PFSK-1 (cell line): ENCODE measurements at regions not wholly inside any gene's neighbourhood (a gene's known extent, or its start where the extent isn't known, plus 50 kb on each side); places are given as distances from the start of the nearest gene placed in this dataset.

Experiments
- FOXP2 ChIP-seq: optimal IDR thresholded peaks from 2 replicates; pipeline ENCODE3; 2011; ENCODE audit warnings: borderline replicate concordance, control low read depth, inconsistent platforms; ENCODE audit not compliant: insufficient read depth; ENCODE audit errors: extremely low read length, extremely low read depth
- POLR2AphosphoS5 ChIP-seq: IDR thresholded peaks from 2 replicates; pipeline ENCODE4 v1.6.1; 2012; ENCODE audit warnings: low read depth, mild to moderate bottlenecking, control low read depth, low read length, moderate library complexity
- SIN3A ChIP-seq: IDR thresholded peaks from 2 replicates; pipeline ENCODE4 v1.6.1; 2012; ENCODE audit warnings: mild to moderate bottlenecking, low read length, moderate library complexity, borderline replicate concordance; ENCODE audit not compliant: insufficient read depth
- TAF1 ChIP-seq: IDR thresholded peaks from 2 replicates; pipeline ENCODE4 v1.6.1; 2012; ENCODE audit warnings: low read length, control low read depth, borderline replicate concordance; ENCODE audit not compliant: insufficient read depth
- TF ChIP-seq, protein P1 (sequence below), 2 experiments: IDR thresholded peaks; 2 replicates each; pipeline versions ENCODE4 v1.6.1 to v1.8.0; 2011 to 2012; ENCODE audit warnings: low read depth in 2 of 2, low read length in 2 of 2, control low read depth in 1 of 2, inconsistent platforms in 1 of 2, mild to moderate bottlenecking in 1 of 2, moderate library complexity in 1 of 2; ENCODE audit not compliant: insufficient read depth in 1 of 2

DNA sequence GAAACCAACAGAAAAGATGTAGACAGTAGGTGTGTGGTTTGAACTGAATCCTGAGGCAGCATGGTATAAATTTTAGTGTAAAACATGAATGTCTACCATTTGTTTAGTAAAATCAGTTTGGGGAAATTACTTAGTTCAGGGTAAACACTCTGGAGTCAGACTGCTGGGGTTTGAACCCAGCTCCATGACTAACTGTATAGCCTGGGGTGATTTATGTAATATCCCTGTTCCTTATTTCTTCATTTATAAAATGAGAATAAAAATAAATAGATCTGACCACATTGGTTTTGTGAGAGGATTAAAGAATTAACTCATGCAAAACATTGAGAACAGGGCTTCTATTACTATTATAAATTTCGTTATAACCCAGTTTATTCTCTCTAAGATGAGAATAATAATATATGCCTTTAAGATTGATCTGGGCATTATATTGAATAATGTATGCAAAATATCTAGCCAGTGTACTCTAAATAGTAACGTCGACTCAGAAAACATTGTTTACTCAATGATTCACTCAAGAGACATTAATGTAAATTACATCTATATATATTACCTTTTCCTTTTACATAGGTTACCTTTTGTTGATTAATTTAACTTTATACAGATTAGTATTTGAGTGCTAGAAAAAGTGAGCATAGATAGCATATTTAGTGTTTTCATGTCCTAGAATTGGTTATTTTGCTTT, 120.6 kb upstream of the KCNJ16 start:
- TF ChIP-seq FOXP2: no peak
- TF ChIP-seq, protein P1, sequence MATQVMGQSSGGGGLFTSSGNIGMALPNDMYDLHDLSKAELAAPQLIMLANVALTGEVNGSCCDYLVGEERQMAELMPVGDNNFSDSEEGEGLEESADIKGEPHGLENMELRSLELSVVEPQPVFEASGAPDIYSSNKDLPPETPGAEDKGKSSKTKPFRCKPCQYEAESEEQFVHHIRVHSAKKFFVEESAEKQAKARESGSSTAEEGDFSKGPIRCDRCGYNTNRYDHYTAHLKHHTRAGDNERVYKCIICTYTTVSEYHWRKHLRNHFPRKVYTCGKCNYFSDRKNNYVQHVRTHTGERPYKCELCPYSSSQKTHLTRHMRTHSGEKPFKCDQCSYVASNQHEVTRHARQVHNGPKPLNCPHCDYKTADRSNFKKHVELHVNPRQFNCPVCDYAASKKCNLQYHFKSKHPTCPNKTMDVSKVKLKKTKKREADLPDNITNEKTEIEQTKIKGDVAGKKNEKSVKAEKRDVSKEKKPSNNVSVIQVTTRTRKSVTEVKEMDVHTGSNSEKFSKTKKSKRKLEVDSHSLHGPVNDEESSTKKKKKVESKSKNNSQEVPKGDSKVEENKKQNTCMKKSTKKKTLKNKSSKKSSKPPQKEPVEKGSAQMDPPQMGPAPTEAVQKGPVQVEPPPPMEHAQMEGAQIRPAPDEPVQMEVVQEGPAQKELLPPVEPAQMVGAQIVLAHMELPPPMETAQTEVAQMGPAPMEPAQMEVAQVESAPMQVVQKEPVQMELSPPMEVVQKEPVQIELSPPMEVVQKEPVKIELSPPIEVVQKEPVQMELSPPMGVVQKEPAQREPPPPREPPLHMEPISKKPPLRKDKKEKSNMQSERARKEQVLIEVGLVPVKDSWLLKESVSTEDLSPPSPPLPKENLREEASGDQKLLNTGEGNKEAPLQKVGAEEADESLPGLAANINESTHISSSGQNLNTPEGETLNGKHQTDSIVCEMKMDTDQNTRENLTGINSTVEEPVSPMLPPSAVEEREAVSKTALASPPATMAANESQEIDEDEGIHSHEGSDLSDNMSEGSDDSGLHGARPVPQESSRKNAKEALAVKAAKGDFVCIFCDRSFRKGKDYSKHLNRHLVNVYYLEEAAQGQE (IDR thresholded peaks at IDR 0.05; ENCODE audit: insufficient read depth in 1 of 2, low read depth in 2 of 2, low read length in 2 of 2): no peak

DNA sequence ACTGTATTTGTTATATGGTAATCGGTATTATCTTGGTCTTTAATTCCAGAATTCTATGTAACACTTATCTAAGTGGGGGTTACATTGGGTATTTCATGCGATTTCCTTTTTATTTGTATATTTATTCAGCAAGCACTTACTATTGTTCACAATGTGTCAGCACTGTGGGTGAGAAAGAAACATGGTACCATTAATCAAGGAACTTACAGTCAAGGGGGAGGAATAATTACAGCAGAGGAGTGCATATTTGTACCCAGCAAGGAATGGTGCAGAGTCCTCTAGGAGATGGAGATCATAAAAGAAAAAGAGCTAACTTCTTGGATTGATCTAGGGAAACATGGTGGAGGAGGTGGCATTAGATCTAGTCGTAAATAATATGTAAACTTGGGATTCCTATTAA, 117.0 kb upstream of the KCNJ16 start:
- no peak for TF ChIP-seq POLR2AphosphoS5
- no peak for TF ChIP-seq TAF1
- TF ChIP-seq, protein P1 (IDR thresholded peaks at IDR 0.05; ENCODE audit: insufficient read depth in 1 of 2, low read depth in 2 of 2, low read length in 2 of 2): no peak
- TF ChIP-seq FOXP2: no peak
- TF ChIP-seq SIN3A: no peak

DNA sequence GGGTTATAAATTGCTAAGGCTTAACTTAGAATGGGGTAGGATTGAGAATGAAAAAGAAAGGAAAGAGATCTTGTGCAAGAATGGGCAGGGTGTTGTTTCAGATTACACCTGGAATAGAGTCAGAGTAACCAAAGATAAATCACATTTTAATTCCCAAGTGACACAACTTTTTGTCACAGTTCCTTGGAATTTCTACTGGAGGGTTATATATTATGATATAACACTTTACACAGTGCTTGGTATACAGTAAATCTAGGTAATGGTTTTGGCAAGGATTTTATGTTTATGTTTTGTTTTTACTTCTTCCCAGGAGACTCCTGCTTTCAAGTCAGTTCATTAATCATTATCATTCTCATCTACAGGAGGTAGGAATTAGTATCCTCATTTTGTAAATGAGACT, 115.7 kb upstream of the KCNJ16 start:
- TF ChIP-seq FOXP2: no peak

DNA sequence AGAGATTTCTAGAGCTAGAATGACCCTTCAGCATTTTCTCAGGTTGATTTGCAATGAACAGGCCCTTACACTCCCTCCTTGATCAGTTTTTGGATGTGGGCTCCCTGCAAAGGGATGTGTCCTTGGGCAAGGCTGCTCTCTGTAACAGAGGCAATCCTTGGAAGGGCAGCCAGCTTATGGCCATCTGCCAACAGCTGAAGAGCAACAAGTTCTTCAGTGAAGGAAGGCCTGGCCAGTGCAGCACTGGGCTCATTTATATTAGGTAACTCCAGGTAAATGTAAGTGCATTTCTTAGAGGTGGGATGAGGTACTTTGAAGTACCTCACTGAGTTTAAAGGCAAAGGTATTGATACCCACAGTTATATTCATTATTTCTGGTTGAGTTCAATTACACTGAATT, 114.3 kb upstream of the KCNJ16 start:
- TF ChIP-seq SIN3A (no peak), TAF1 (no peak), FOXP2 (no peak), POLR2AphosphoS5 (no peak)
- TF ChIP-seq, protein P1 (IDR thresholded peaks at IDR 0.05; ENCODE audit: insufficient read depth in 1 of 2, low read depth in 2 of 2, low read length in 2 of 2): no peak

DNA sequence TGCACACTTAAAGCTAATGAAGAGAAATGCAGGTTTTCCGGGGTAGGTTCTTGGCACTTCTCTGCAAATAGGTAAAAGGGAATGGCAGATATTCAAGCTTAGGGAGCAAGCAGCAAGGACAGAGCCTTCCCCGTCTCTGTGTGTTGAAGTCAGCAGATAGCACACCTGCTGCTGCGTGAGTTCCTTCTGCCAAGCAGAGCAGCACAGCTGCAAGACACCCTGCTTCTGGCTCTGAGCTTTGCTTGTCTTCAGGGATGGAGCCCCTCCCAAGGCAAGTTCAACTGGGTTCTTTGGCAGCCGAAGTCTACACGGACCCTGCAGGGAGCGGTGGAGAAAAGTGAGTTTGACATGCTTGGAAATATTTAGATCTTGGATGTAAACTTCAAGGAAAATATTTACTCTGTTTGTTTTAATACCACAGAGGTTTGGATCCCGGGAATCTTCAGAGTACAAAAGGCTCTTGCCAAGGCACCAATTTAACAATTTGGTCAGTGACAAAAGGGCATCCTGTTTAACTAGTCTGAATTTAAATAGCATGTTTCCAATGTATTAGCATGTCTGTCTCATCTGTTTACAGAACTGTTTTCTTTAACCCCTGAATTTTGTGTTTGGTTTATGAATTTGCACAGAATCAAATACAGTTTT, 113.4 kb upstream of the KCNJ16 start:
- TF ChIP-seq, protein P1 (IDR thresholded peaks at IDR 0.05; ENCODE audit: insufficient read depth in 1 of 2, low read depth in 2 of 2, low read length in 2 of 2): no peak
- no peak for TF ChIP-seq FOXP2
